ENCODE measurements at regions not wholly inside any gene's neighbourhood (a gene's known extent, or its start where the extent isn't known, plus 50 kb on each side); places are given as distances from the start of the nearest gene placed in this dataset.
"Not testable (repeated sequence)": the region's sequence is repeated elsewhere in the genome, so short reads cannot be mapped to it uniquely, and the experiment has no call there.

DNA sequence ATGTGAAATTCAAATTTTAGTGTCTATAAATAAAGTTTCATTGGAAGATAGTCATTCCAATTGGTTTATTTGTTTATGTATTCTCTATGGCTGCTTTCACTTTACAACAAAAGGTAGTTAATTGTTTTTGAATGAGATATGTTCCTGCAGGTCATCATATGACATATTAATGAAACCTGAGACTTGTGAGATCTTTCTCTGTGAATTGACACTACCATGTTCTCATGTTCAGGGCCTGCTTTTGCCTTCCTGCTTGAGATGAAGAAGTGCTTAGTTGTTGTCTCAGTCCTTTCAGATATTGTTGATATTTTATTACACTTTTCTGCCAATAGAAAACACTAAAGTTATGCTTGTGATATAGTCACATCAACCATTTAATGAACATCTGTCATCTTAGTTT is 132.5 kb downstream of the UTRN start:
- no peak overlapping the region for H3K4me3 ChIP-seq
- DNase-seq (ENCODE audit: low spot score in 2 of 2), result no peak
- TF ChIP-seq POLR2AphosphoS5 (IDR thresholded peaks at IDR 0.05), result no peak
- no peak for TF ChIP-seq POLR2A (IDR thresholded peaks at IDR 0.05)
- TF ChIP-seq EP300 (IDR thresholded peaks at IDR 0.05), result no peak
- TF ChIP-seq CTCF (IDR thresholded peaks at IDR 0.05), result no peak
- H3K27ac ChIP-seq, result no peak overlapping the region
- H3K36me3 ChIP-seq, result no peaks in the 10 kb centered on the region
- H3K4me1 ChIP-seq, result peaks cover 7% of the 10 kb centered on the region
- no peaks in the 10 kb centered on the region for H3K27me3 ChIP-seq
- no peaks in the 10 kb centered on the region for H3K9me3 ChIP-seq

- Histone ChIP-seq H3K4me1 (peaks cover 7% of the 10 kb centered on the region), H3K4me3 (no peak overlapping the region), H3K27me3 (no peaks in the 10 kb centered on the region), H3K9me3 (no peaks in the 10 kb centered on the region), H3K36me3 (peaks cover 10% of the 10 kb centered on the region), H3K27ac (no peak overlapping the region)
- 83% methylated on average over 6 of the region's 6 CpGs for WGBS
- no peak for TF ChIP-seq POLR2AphosphoS5 (IDR thresholded peaks at IDR 0.05)
- TF ChIP-seq CTCF (IDR thresholded peaks at IDR 0.05), result no peak
- no peak for TF ChIP-seq EP300 (IDR thresholded peaks at IDR 0.05)
- no peak for TF ChIP-seq POLR2A (IDR thresholded peaks at IDR 0.05)
- DNase-seq (ENCODE audit: low spot score in 2 of 2), result no peak
These were observed 133.9 kb downstream of the UTRN start for GRCh38 chr6:144418959-144419545.

- Histone ChIP-seq H3K36me3 (peaks cover 26% of the 10 kb centered on the region), H3K27me3 (no peaks in the 10 kb centered on the region), H3K27ac (no peak overlapping the region), H3K4me1 (peaks cover 7% of the 10 kb centered on the region), H3K9me3 (no peaks in the 10 kb centered on the region), H3K4me3 (no peak overlapping the region)
- TF ChIP-seq CTCF (IDR thresholded peaks at IDR 0.05) (no peak), POLR2A (IDR thresholded peaks at IDR 0.05) (no peak), POLR2AphosphoS5 (IDR thresholded peaks at IDR 0.05) (no peak), EP300 (IDR thresholded peaks at IDR 0.05) (no peak)
- DNase-seq (ENCODE audit: low spot score in 2 of 2), result no peak
- 57% methylated on average over 3 of the region's 3 CpGs for WGBS
These were observed 138.0 kb downstream of the UTRN start for GRCh38 chr6:144423167-144423566.

GRCh38 chr6:144429753-144430152 is 144.6 kb downstream of the UTRN start:
- H3K36me3 ChIP-seq, result peaks cover 36% of the 10 kb centered on the region
- 91% methylated on average over 1 of the region's 1 CpG for WGBS

GRCh38 chr6:144433446-144433845 is 148.3 kb downstream of the UTRN start:
- H3K36me3 ChIP-seq, result peaks cover 44% of the 10 kb centered on the region
- WGBS, result 95% methylated on average over 4 of the region's 24 CpGs
- H3K9me3 ChIP-seq; H3K4me3 ChIP-seq; H3K4me1 ChIP-seq; DNase-seq (ENCODE audit: low spot score in 2 of 2); H3K27ac ChIP-seq; H3K27me3 ChIP-seq: not testable (repeated sequence)

More at GRCh38 chr6:144429753-144430152, 144.6 kb downstream of the UTRN start:
- Histone ChIP-seq H3K9me3 (no peaks in the 10 kb centered on the region), H3K4me3 (no peak overlapping the region), H3K27ac (no peak overlapping the region), H3K27me3 (no peaks in the 10 kb centered on the region), H3K4me1 (no peaks in the 10 kb centered on the region)
- no peak for DNase-seq (ENCODE audit: low spot score in 2 of 2)
- TF ChIP-seq EP300 (IDR thresholded peaks at IDR 0.05) (no peak), CTCF (IDR thresholded peaks at IDR 0.05) (no peak), POLR2AphosphoS5 (IDR thresholded peaks at IDR 0.05) (no peak), POLR2A (IDR thresholded peaks at IDR 0.05) (no peak)

Data from suprapubic skin (tissue), 4 donors.